B cell (primary cell): ENCODE measurements at regions not wholly inside any gene's neighbourhood (a gene's known extent, or its start where the extent isn't known, plus 50 kb on each side); places are given as distances from the start of the nearest gene placed in this dataset.
"Not testable (repeated sequence)": the region's sequence is repeated elsewhere in the genome, so short reads cannot be mapped to it uniquely, and the experiment has no call there.

Experiments
- ATAC-seq: fragments of 200-7000 bp; cut with Tn5 transposase; one replicate; pipeline ENCODE4 v1.10.0; 2021; ENCODE audit warnings: low read depth, mild to moderate bottlenecking, moderate number of reproducible peaks, moderate library complexity
- CTCF ChIA-PET: fragments of 350-600 bp; sonication (Branson Sonifier 250); formaldehyde crosslinking; loops from one replicate; lab custom pipeline; 2021; ENCODE audit warnings: antibody characterized with exemption, inconsistent platforms; lab: Charles Lee
- POLR2A ChIA-PET: fragments of 350-600 bp; sonication (Branson Sonifier 250); formaldehyde crosslinking; loops from one replicate; lab custom pipeline; 2021; ENCODE audit warnings: antibody characterized with exemption; lab: Charles Lee
- DNase-seq: peaks from one replicate; pipeline ENCODE4 v3.0.0; 2013
- H2AFZ ChIP-seq: 2 replicates; pipeline ENCODE4 v1.6.1; 2012; ENCODE audit warnings: mild to moderate bottlenecking, low read depth, low read length; ENCODE audit not compliant: insufficient read depth, poor library complexity, severe bottlenecking
- H3K27ac ChIP-seq, 2 donors: 1 replicate in 1 of 2; 2 replicates in 1 of 2; pipeline ENCODE4 v1.5.1; 2012 to 2013; ENCODE audit warnings: low read length in 2 of 2, mild to moderate bottlenecking in 2 of 2, moderate library complexity in 1 of 2
- H3K27me3 ChIP-seq, 4 experiments: fragments of 200-600 bp in 1 of 4; sonication (generic) in 1 of 4; replicated peaks in 1 of 4; 1 replicate in 2 of 4; 2 replicates in 2 of 4; pipeline versions ENCODE4 v1.6.1 to v1.7.0; 2013 to 2016; ENCODE audit warnings: low read length in 3 of 4, mild to moderate bottlenecking in 2 of 4, mixed read lengths in 1 of 4, moderate library complexity in 1 of 4; ENCODE audit not compliant: insufficient read depth in 4 of 4, control insufficient read depth in 3 of 4; ENCODE audit errors: control extremely low read depth in 1 of 4
- H3K36me3 ChIP-seq, 2 experiments: replicated peaks in 1 of 2; 1 replicate in 1 of 2; 2 replicates in 1 of 2; pipeline versions ENCODE4 v1.6.1 to v1.7.1; 2013; ENCODE audit warnings: low read length in 1 of 2; ENCODE audit not compliant: insufficient read depth in 2 of 2, control insufficient read depth in 1 of 2; ENCODE audit errors: control extremely low read depth in 1 of 2, extremely low read depth in 1 of 2
- H3K4me1 ChIP-seq, 2 donors: fragments of 200-600 bp in 1 of 2; sonication (generic) in 1 of 2; 1 replicate in 1 of 2; 2 replicates in 1 of 2; pipeline versions ENCODE4 v1.5.1 to v1.6.1; 2013 to 2017; ENCODE audit warnings: low read length in 2 of 2; ENCODE audit not compliant: control insufficient read depth in 2 of 2, insufficient read depth in 2 of 2
- H3K4me2 ChIP-seq: replicated peaks from 2 replicates; pipeline ENCODE3; 2012; ENCODE audit warnings: mild to moderate bottlenecking, low read depth, low read length; ENCODE audit not compliant: poor library complexity, severe bottlenecking
- H3K4me3 ChIP-seq, 5 experiments: fragments of 200-600 bp in 1 of 5; sonication (generic) in 1 of 5; 1 replicate in 3 of 5; 2 replicates in 2 of 5; pipeline versions ENCODE4 v1.5.1 to v1.7.0; 2011 to 2016; ENCODE audit warnings: low read length in 4 of 5, mild to moderate bottlenecking in 4 of 5, low read depth in 2 of 5, control low read depth in 1 of 5, moderate library complexity in 1 of 5; ENCODE audit not compliant: insufficient read depth in 1 of 5; ENCODE audit errors: control extremely low read depth in 1 of 5, extremely low read depth in 1 of 5
- H3K79me2 ChIP-seq: fragments of 200-600 bp; sonication (generic); one replicate; pipeline ENCODE4 v1.6.0; 2016; ENCODE audit warnings: low read length; ENCODE audit not compliant: control insufficient read depth, insufficient read depth
- H3K9ac ChIP-seq: fragments of 200-600 bp; sonication (generic); 2 replicates; pipeline ENCODE4 v1.6.1; 2017; ENCODE audit warnings: mild to moderate bottlenecking, low read length, moderate library complexity
- H3K9me3 ChIP-seq, 3 donors: one replicate each; pipeline versions ENCODE4 v1.6.1 to v1.7.1; 2013; ENCODE audit warnings: low read length in 2 of 3; ENCODE audit not compliant: control insufficient read depth in 2 of 3, insufficient read depth in 1 of 3; ENCODE audit errors: control extremely low read depth in 1 of 3
- H4K20me1 ChIP-seq: 2 replicates; pipeline ENCODE4 v1.6.0; 2012; ENCODE audit warnings: mild to moderate bottlenecking, low read length; ENCODE audit not compliant: insufficient read depth, control insufficient read depth, poor library complexity, severe bottlenecking
- H3K27ac Mint-ChIP-seq: one replicate; pipeline ENCODE4 v1.8.0; 2021; ENCODE audit warnings: mixed read lengths
- H3K27me3 Mint-ChIP-seq: one replicate; pipeline ENCODE4 v1.8.0; 2021; ENCODE audit warnings: mixed read lengths
- H3K4me1 Mint-ChIP-seq: one replicate; pipeline ENCODE4 v1.8.0; 2021; ENCODE audit warnings: mixed read lengths
- H3K4me3 Mint-ChIP-seq: one replicate; pipeline ENCODE4 v1.8.0; 2021; ENCODE audit warnings: mixed read lengths
- H3K9me3 Mint-ChIP-seq: one replicate; pipeline ENCODE4 v1.8.0; 2022; ENCODE audit warnings: mixed read lengths; ENCODE audit not compliant: insufficient read depth
- CTCF ChIP-seq: fragments of 200-600 bp; IDR thresholded peaks from one replicate; pipeline ENCODE4 v1.8.0; 2022; ENCODE audit warnings: antibody characterized with exemption, mild to moderate bottlenecking
- EZH2 ChIP-seq: IDR thresholded peaks from 2 replicates; pipeline ENCODE4 v1.6.1; 2012; ENCODE audit warnings: borderline replicate concordance, low read depth, mild to moderate bottlenecking, moderate library complexity, low read length; ENCODE audit not compliant: insufficient read depth, poor library complexity, severe bottlenecking
- WGBS: methylation state at CpG from one replicate; pipeline ENCODE4 v1.1.5; 2013; ENCODE audit warnings: missing lambda C conversion rate; ENCODE audit not compliant: insufficient coverage; 5-methylcytosine and 5-hydroxymethylcytosine counted together
- intact Hi-C: fragments of 100-400 bp; cut with micrococcal nuclease; formaldehyde crosslinking; loops from one replicate; pipeline ENCODE4 v1.10.0; 2022

GRCh38 chr9:134532084-134532483 lies 109.5 kb upstream of the COL5A1 start:
- Histone ChIP-seq H3K4me1 (no peaks in the 10 kb centered on the region), H3K36me3 (no peaks in the 10 kb centered on the region), H3K9ac (no peak overlapping the region), H3K9me3 (peaks cover 0 to 15% (median 0%) of the 10 kb centered on the region in 3 donors), H3K27me3 (no peaks in the 10 kb centered on the region), H4K20me1 (no peaks in the 10 kb centered on the region), H2AFZ (no peak overlapping the region), H3K27ac (no peak overlapping the region), H3K4me2 (no peak overlapping the region), H3K79me2 (no peaks in the 10 kb centered on the region), H3K4me3 (no peak overlapping the region)
- POLR2A ChIA-PET = no interaction called here
- H3K9me3 Mint-ChIP-seq = no peaks in the 10 kb centered on the region
- TF ChIP-seq CTCF = no peak
- TF ChIP-seq EZH2 = no peak
- intact Hi-C loops = no loop called here
- ATAC-seq = no peak
- CTCF ChIA-PET = no interaction called here
- 80% methylated on average over 11 of the region's 12 CpGs for WGBS
- H3K27me3 Mint-ChIP-seq = peaks cover 3% of the 10 kb centered on the region
- no peak overlapping the region for H3K4me3 Mint-ChIP-seq
- H3K4me1 Mint-ChIP-seq = no peaks in the 10 kb centered on the region
- no peak overlapping the region for H3K27ac Mint-ChIP-seq
- no peak for DNase-seq

- WGBS = 100% methylated on average over 8 of the region's 9 CpGs
- H3K9me3 Mint-ChIP-seq, H3K4me3 ChIP-seq, POLR2A ChIA-PET, H3K9ac ChIP-seq, H3K27me3 Mint-ChIP-seq, H2AFZ ChIP-seq, H4K20me1 ChIP-seq, H3K36me3 ChIP-seq, DNase-seq, intact Hi-C loops, H3K4me1 Mint-ChIP-seq, H3K4me2 ChIP-seq, H3K27ac ChIP-seq, H3K4me3 Mint-ChIP-seq, H3K79me2 ChIP-seq, H3K4me1 ChIP-seq, ATAC-seq, H3K27ac Mint-ChIP-seq, H3K27me3 ChIP-seq, CTCF ChIA-PET: not testable (repeated sequence)
- peaks cover 0 to 15% (median 0%) of the 10 kb centered on the region in 3 donors for H3K9me3 ChIP-seq
These were observed 108.9 kb upstream of the COL5A1 start for GRCh38 chr9:134532661-134533060.
